Transverse colon (tissue), 4 donors: ENCODE measurements at regions not wholly inside any gene's neighbourhood (a gene's known extent, or its start where the extent isn't known, plus 50 kb on each side); places are given as distances from the start of the nearest gene placed in this dataset.

Source experiments
- DNase-seq: peaks from one replicate; pipeline ENCODE4 v3.0.0-alpha.2; 2019
- H3K27ac ChIP-seq, 4 donors: fragments of 200-600 bp; sonication (generic); 2 replicates each; pipeline ENCODE4 v1.5.1; 2016 to 2018; ENCODE audit warnings: inconsistent platforms in 4 of 4
- H3K27me3 ChIP-seq: fragments of 200-600 bp; sonication (generic); 2 replicates; pipeline ENCODE4 v1.5.1; 2017; ENCODE audit warnings: inconsistent platforms
- H3K36me3 ChIP-seq, 4 donors: fragments of 200-600 bp; sonication (generic); 2 replicates each; pipeline ENCODE4 v1.5.1; 2017 to 2019; ENCODE audit warnings: inconsistent platforms in 4 of 4
- H3K4me1 ChIP-seq, 4 donors: fragments of 200-600 bp; sonication (generic); 2 replicates each; pipeline ENCODE4 v1.5.1; 2017 to 2020; ENCODE audit warnings: inconsistent platforms in 4 of 4
- H3K4me3 ChIP-seq, 4 donors: fragments of 200-600 bp; sonication (generic); 1 replicate in 1 of 4; 2 replicates in 3 of 4; pipeline versions ENCODE4 v1.5.1 to v1.6.1; 2017 to 2019; ENCODE audit warnings: inconsistent platforms in 4 of 4
- H3K9me3 ChIP-seq, 2 donors: fragments of 200-600 bp; sonication (generic); 2 replicates each; pipeline ENCODE4 v1.5.1; 2017 to 2019; ENCODE audit warnings: inconsistent platforms in 2 of 2
- EP300 ChIP-seq: sonication (generic); formaldehyde crosslinking; IDR thresholded peaks from one replicate; pipeline ENCODE4 v1.6.1; 2017; ENCODE audit warnings: antibody characterized with exemption, low read depth
- POLR2A ChIP-seq: fragments of 450-650 bp; IDR thresholded peaks from one replicate; pipeline ENCODE4 v1.6.1; 2016; ENCODE audit warnings: antibody characterized with exemption, mild to moderate bottlenecking, moderate library complexity
- POLR2AphosphoS5 ChIP-seq, 3 donors: sonication (generic); formaldehyde crosslinking; IDR thresholded peaks; one replicate each; pipeline ENCODE4 v1.6.1; 2016; ENCODE audit warnings: antibody characterized with exemption in 3 of 3
- WGBS, 2 donors: methylation state at CpG; one replicate each; pipeline ENCODE4 v1.1.5; 2018; ENCODE audit warnings: low coverage in 1 of 2; 5-methylcytosine and 5-hydroxymethylcytosine counted together
- in situ Hi-C, 4 donors: fragments of 200-750 bp; cut with MboI; loops; one replicate each; pipeline versions ENCODE4 v1.15.0 to v1.15.1; 2017; ENCODE audit warnings: low sequenced_read_pairs in 3 of 4, low pct_ligation_motif_present in 1 of 4, low pct_unique_long_range_greater_than_20kb in 1 of 4
- intact Hi-C: fragments of 100-400 bp; cut with DNase I; formaldehyde crosslinking; loops from one replicate; pipeline ENCODE4 v1.15.1; 2023; ENCODE audit warnings: low total_unique reads
- TF ChIP-seq, protein P1 (sequence below), 5 experiments: fragments of 200-600 bp in 3 of 5; fragments of 450-650 bp in 2 of 5; sonication (generic) in 3 of 5; IDR thresholded peaks; 1 replicate in 2 of 5; 2 replicates in 3 of 5; pipeline ENCODE4 v1.5.1; 2016 to 2017; ENCODE audit warnings: antibody characterized with exemption in 5 of 5, inconsistent platforms in 3 of 5, mild to moderate bottlenecking in 2 of 5, moderate library complexity in 1 of 5

DNA sequence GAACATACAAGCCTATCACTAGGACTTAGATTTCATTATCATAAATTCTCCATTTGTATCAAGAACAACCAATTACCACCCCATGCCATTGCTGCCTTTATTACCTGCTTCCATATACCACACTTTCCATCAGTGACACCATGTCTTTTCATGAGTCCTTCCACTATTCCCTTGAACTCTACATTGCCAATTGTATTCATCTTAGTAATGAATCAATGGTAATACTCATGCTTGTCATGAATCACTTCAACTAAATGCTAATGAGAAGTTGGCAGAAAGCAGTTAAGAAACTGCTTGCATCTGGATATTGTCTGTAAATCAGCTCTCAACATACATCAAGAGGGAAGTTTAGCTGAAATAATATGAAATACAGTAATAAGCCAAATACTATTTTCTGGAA, 61.2 kb upstream of the RNF217 start:
- TF ChIP-seq, protein P1, sequence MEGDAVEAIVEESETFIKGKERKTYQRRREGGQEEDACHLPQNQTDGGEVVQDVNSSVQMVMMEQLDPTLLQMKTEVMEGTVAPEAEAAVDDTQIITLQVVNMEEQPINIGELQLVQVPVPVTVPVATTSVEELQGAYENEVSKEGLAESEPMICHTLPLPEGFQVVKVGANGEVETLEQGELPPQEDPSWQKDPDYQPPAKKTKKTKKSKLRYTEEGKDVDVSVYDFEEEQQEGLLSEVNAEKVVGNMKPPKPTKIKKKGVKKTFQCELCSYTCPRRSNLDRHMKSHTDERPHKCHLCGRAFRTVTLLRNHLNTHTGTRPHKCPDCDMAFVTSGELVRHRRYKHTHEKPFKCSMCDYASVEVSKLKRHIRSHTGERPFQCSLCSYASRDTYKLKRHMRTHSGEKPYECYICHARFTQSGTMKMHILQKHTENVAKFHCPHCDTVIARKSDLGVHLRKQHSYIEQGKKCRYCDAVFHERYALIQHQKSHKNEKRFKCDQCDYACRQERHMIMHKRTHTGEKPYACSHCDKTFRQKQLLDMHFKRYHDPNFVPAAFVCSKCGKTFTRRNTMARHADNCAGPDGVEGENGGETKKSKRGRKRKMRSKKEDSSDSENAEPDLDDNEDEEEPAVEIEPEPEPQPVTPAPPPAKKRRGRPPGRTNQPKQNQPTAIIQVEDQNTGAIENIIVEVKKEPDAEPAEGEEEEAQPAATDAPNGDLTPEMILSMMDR (IDR thresholded peaks at IDR 0.05): no peak
- TF ChIP-seq POLR2A (no peak), POLR2AphosphoS5 (IDR thresholded peaks at IDR 0.05) (no peak), EP300 (no peak)
- Histone ChIP-seq H3K4me3 (no peak overlapping the region), H3K4me1 (no peaks in the 10 kb centered on the region), H3K27me3 (no peaks in the 10 kb centered on the region), H3K27ac (no peak overlapping the region), H3K36me3 (no peaks in the 10 kb centered on the region), H3K9me3 (no peaks in the 10 kb centered on the region)
- DNase-seq: no peak
- intact Hi-C loops: no loop called here
- in situ Hi-C loops: no loop called here

DNA sequence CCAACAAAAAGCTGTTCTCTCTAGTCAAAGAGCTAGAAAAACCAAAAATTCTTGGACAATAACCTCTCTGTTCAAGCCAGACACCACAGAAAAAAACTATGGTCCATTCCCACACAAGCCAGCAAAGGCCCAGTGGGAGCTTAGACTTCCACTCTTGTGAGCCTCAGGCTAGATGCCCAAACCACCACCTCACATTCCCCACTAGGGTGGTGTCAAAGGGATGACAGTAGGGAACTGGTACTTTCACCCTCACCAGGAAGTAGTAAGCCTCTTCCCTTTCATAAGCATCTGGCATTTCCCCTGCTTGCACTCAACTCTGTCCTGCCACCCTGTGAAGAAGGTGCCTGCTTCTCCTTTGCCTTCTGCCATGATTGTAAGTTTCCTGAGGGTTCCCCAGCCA, 58.4 kb upstream of the RNF217 start:
- in situ Hi-C loops (no loop called here), intact Hi-C loops (no loop called here)
- DNase-seq: no peak
- Histone ChIP-seq H3K9me3 (no peaks in the 10 kb centered on the region), H3K4me1 (no peaks in the 10 kb centered on the region), H3K27me3 (no peaks in the 10 kb centered on the region), H3K36me3 (peaks cover 0 to 1% (median 0%) of the 10 kb centered on the region in 4 donors), H3K4me3 (no peak overlapping the region), H3K27ac (no peak overlapping the region)
- no peak for TF ChIP-seq EP300
- no peak for TF ChIP-seq POLR2AphosphoS5 (IDR thresholded peaks at IDR 0.05)
- TF ChIP-seq POLR2A: no peak
- TF ChIP-seq, protein P1 (IDR thresholded peaks at IDR 0.05): no peak

DNA sequence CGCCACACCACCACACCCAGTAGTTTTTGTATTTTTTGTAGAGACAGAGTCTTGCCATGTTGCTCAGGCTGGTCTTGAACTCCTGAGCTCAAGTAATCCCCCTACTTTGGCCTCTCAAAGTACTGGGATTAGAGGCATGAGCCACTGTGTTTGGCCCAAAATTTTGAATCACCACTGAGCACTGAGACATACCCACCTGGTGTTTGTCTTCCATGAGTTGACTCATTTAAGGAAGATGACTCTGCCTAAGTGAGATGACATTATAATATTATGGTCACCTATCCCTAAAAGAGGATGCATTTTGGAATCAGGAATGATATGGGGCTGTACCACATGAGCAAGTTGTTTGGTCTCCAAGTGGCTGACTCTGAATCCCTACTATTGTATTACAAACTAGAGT, 54.6 kb upstream of the RNF217 start:
- TF ChIP-seq EP300 (no peak), POLR2AphosphoS5 (IDR thresholded peaks at IDR 0.05) (no peak), POLR2A (no peak)
- TF ChIP-seq, protein P1 (IDR thresholded peaks at IDR 0.05): no peak
- no peak overlapping the region for H3K4me3 ChIP-seq
- no peaks in the 10 kb centered on the region for H3K27me3 ChIP-seq
- in situ Hi-C loops (no loop called here), intact Hi-C loops (no loop called here)
- 43 to 100% methylated on average over 1 of the region's 1 CpG for WGBS, 2 donors
- H3K4me1 ChIP-seq: no peaks in the 10 kb centered on the region
- H3K36me3 ChIP-seq: peaks cover 0 to 1% (median 0%) of the 10 kb centered on the region in 4 donors
- H3K9me3 ChIP-seq: no peaks in the 10 kb centered on the region
- DNase-seq: no peak
- no peak overlapping the region for H3K27ac ChIP-seq
